DND-41 (cell line): ENCODE measurements at regions not wholly inside any gene's neighbourhood (a gene's known extent, or its start where the extent isn't known, plus 50 kb on each side); places are given as distances from the start of the nearest gene placed in this dataset.

Experiments used
- CTCF ChIP-seq: IDR thresholded peaks from 2 replicates; pipeline ENCODE4 v1.5.1; 2012; ENCODE audit warnings: borderline replicate concordance, low read length, moderate library complexity, mild to moderate bottlenecking; ENCODE audit not compliant: poor library complexity, severe bottlenecking; ENCODE audit errors: extremely low read depth
- EZH2 ChIP-seq: IDR thresholded peaks from 3 replicates; pipeline ENCODE4 v1.6.1; 2012; ENCODE audit warnings: borderline replicate concordance, low read depth, mild to moderate bottlenecking, moderate library complexity, low read length, inconsistent platforms; ENCODE audit not compliant: severe bottlenecking

- no peak for TF ChIP-seq CTCF
- no peak for TF ChIP-seq EZH2
Observed at GRCh38 chr17:43315369-43315768, 81.6 kb upstream of the RNU2-1 start.
